MCF 10A (cell line): ENCODE measurements at regions not wholly inside any gene's neighbourhood (a gene's known extent, or its start where the extent isn't known, plus 50 kb on each side); places are given as distances from the start of the nearest gene placed in this dataset.

Experiments
- BruUV-seq: library from RNA; stranded (reverse); fragments of 400-500 nt; replicated peaks from 2 replicates; lab custom pipeline; 2021; lab: Mats Ljungman, UMichigan
- CTCF ChIA-PET: fragments of 300-600 bp; sonication (Branson Sonifier 250); formaldehyde crosslinking; extraction: SDS; loops from one replicate; lab custom pipeline; 2021; ENCODE audit warnings: antibody characterized with exemption, inconsistent platforms; lab: Yijun Ruan, JAX
- POLR2A ChIA-PET: fragments of 300-600, 350-650 bp; sonication (Branson Sonifier 250); formaldehyde crosslinking; extraction: SDS; loops from one replicate; lab custom pipeline; 2020; ENCODE audit warnings: antibody characterized with exemption, inconsistent platforms; lab: Yijun Ruan, JAX
- DNase-seq: peaks from one replicate; pipeline ENCODE4 v3.0.0-alpha.2; 2018; ENCODE audit not compliant: unreplicated experiment
- H3K27ac Mint-ChIP-seq: one replicate; pipeline ENCODE4 v1.8.0; 2022; ENCODE audit warnings: mild to moderate bottlenecking, low read depth, mixed read lengths; ENCODE audit not compliant: unreplicated experiment
- H3K27me3 Mint-ChIP-seq: one replicate; pipeline ENCODE4 v1.8.0; 2022; ENCODE audit warnings: mixed read lengths; ENCODE audit not compliant: insufficient read depth, unreplicated experiment
- H3K36me3 Mint-ChIP-seq: one replicate; pipeline ENCODE4 v1.8.0; 2022; ENCODE audit warnings: mild to moderate bottlenecking, moderate library complexity, mixed read lengths; ENCODE audit not compliant: insufficient read depth, unreplicated experiment
- H3K4me1 Mint-ChIP-seq: one replicate; pipeline ENCODE4 v1.8.0; 2022; ENCODE audit warnings: mixed read lengths; ENCODE audit not compliant: insufficient read depth, unreplicated experiment
- H3K4me3 Mint-ChIP-seq: one replicate; pipeline ENCODE4 v1.8.0; 2022; ENCODE audit warnings: mild to moderate bottlenecking, moderate library complexity, mixed read lengths; ENCODE audit not compliant: unreplicated experiment
- H3K9me3 Mint-ChIP-seq: one replicate; pipeline ENCODE4 v1.8.0; 2022; ENCODE audit warnings: mixed read lengths; ENCODE audit not compliant: unreplicated experiment
- intact Hi-C: fragments of 100-400 bp; cut with micrococcal nuclease; formaldehyde crosslinking; loops from 2 replicates; pipeline ENCODE4 v1.14.1; 2022
- TF ChIP-seq, protein P1 (sequence below): fragments of 200-600 bp; IDR thresholded peaks from one replicate; pipeline ENCODE4 v1.8.0; 2022; ENCODE audit warnings: antibody characterized with exemption, mild to moderate bottlenecking; ENCODE audit not compliant: unreplicated experiment

DNA sequence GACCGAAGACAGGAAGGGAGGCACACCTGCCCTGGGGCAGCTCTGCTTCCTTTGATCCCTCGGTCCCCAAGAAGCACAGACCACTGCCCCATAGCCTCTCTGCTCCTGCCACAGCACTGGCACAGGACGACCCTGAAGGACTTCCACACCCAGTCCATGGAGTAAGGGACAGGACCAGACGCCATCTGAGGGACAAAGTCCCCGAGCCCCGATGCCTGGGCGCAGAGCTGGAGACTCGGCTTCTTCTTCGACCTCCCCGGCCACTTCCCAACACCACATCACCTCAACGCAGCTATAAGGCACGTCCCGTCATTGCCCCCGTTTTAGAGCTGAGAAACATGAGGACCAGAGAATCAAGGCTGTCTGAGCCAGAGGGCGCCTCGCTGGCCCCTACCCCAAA, 310.5 kb downstream of the BRD1 start:
- H3K9me3 Mint-ChIP-seq = peaks cover 31% of the 10 kb centered on the region

DNA sequence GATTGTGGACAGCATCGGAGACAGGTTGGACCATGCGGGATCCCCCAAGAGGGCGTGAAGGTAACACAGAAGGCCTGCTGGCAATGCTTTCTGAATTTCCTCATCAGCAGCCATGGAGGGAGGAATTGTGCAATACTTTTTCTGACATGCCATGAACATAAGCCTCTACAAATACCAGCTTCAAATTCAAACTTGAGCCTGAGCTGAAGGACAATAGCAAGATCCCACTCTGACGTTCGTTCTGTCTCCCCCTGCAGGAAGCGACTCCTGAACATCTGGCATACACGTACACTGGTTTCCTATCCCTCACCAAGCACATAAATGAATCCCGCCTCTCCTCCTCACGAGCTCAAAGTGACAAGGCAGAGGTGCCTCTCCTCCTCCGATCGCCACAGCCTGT, 312.2 kb downstream of the BRD1 start:
- H3K4me1 Mint-ChIP-seq = no peaks in the 10 kb centered on the region
- H3K36me3 Mint-ChIP-seq = no peaks in the 10 kb centered on the region
- CTCF ChIA-PET = no interaction called here
- TF ChIP-seq, protein P1, sequence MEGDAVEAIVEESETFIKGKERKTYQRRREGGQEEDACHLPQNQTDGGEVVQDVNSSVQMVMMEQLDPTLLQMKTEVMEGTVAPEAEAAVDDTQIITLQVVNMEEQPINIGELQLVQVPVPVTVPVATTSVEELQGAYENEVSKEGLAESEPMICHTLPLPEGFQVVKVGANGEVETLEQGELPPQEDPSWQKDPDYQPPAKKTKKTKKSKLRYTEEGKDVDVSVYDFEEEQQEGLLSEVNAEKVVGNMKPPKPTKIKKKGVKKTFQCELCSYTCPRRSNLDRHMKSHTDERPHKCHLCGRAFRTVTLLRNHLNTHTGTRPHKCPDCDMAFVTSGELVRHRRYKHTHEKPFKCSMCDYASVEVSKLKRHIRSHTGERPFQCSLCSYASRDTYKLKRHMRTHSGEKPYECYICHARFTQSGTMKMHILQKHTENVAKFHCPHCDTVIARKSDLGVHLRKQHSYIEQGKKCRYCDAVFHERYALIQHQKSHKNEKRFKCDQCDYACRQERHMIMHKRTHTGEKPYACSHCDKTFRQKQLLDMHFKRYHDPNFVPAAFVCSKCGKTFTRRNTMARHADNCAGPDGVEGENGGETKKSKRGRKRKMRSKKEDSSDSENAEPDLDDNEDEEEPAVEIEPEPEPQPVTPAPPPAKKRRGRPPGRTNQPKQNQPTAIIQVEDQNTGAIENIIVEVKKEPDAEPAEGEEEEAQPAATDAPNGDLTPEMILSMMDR = no peak
- POLR2A ChIA-PET = no interaction called here
- DNase-seq = no peak
- no TSS peak for BruUV-seq
- H3K27ac Mint-ChIP-seq = no peak overlapping the region
- H3K9me3 Mint-ChIP-seq = peaks cover 39% of the 10 kb centered on the region
- no peak overlapping the region for H3K4me3 Mint-ChIP-seq
- H3K27me3 Mint-ChIP-seq = no peaks in the 10 kb centered on the region
- intact Hi-C loops = no loop called here

More for the DNA sequence above, 310.5 kb downstream of the BRD1 start:
- H3K36me3 Mint-ChIP-seq = no peaks in the 10 kb centered on the region
- no peaks in the 10 kb centered on the region for H3K27me3 Mint-ChIP-seq
- no peak for DNase-seq
- H3K4me3 Mint-ChIP-seq = no peak overlapping the region
- TF ChIP-seq, protein P1 = no peak
- BruUV-seq = no TSS peak
- no peaks in the 10 kb centered on the region for H3K4me1 Mint-ChIP-seq
- no peak overlapping the region for H3K27ac Mint-ChIP-seq
- ChIA-PET CTCF (no interaction called here), POLR2A (no interaction called here)
- intact Hi-C loops = no loop called here

DNA sequence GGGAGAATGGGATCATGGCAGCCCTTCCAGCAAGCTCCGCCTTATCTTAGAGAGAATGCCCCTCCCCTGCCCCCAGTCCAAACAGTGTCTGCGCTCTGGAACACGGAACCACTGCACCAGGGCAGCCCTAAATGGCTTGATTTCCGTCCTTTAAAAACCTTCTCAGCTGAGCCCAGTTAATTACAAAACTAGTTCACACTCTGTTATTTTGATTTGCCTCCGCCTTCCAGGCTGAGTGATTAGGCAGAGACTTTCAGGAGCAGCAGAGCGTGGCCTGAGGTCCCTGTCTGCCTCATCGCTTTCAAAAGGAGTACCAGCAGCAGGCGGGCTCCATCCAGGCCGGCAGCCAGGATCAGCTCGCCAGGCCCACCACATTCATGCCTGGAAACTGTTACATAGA, 313.0 kb downstream of the BRD1 start:
- TF ChIP-seq, protein P1 = no peak
- CTCF ChIA-PET = interaction anchor here (0.6 kb wide), 1 partner anchor 107 kb away, joined by 4 read pairs; no protein-coding TSS in a partner anchor
- Mint-ChIP-seq H3K27me3 (no peaks in the 10 kb centered on the region), H3K9me3 (peaks cover 48% of the 10 kb centered on the region), H3K4me3 (no peak overlapping the region), H3K4me1 (no peaks in the 10 kb centered on the region), H3K27ac (no peak overlapping the region), H3K36me3 (no peaks in the 10 kb centered on the region)
- DNase-seq = no peak
- POLR2A ChIA-PET = no interaction called here
- intact Hi-C loops = no loop called here
- no TSS peak for BruUV-seq

DNA sequence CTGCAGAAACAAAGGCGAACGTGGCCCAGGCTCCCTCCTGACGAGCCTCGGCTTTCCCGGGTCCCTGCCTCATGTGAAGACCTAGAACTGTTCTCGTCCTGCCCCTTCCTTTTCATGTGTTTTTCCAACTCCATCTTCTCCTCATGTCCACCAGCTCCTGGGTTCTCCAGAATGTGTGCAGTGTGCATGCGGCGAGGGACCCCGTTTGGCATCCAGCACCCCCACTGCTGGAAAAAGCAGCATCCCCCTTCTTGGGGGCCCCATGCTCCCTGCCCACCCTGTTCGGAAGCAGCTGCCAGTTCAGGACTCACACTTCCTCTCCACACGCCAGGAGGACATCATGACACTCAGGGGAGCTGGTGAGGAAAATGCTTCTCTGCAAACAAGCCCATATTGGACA, 313.5 kb downstream of the BRD1 start:
- no peak overlapping the region for H3K27ac Mint-ChIP-seq
- peaks cover 50% of the 10 kb centered on the region for H3K9me3 Mint-ChIP-seq
- TF ChIP-seq, protein P1 = no peak
- BruUV-seq = no TSS peak
- H3K4me1 Mint-ChIP-seq = no peaks in the 10 kb centered on the region
- no peak for DNase-seq
- intact Hi-C loops = no loop called here
- ChIA-PET CTCF (interaction anchor here (0.6 kb wide), 1 partner anchor 107 kb away, joined by 4 read pairs; no protein-coding TSS in a partner anchor), POLR2A (no interaction called here)
- H3K4me3 Mint-ChIP-seq = no peak overlapping the region
- no peaks in the 10 kb centered on the region for H3K27me3 Mint-ChIP-seq
- no peaks in the 10 kb centered on the region for H3K36me3 Mint-ChIP-seq
